ENCODE measurements at regions not wholly inside any gene's neighbourhood (a gene's known extent, or its start where the extent isn't known, plus 50 kb on each side); places are given as distances from the start of the nearest gene placed in this dataset.

GRCh38 chr4:38226170-38226569 is 266.0 kb downstream of the PTTG2 start:
- no peaks in the 10 kb centered on the region for H3K9me3 ChIP-seq (ENCODE audit: insufficient read depth, low read length)
- peaks cover 18% of the 10 kb centered on the region for H3K27me3 ChIP-seq (ENCODE audit: low read depth, low read length)
- no peak overlapping the region for H3K9ac ChIP-seq (ENCODE audit: low read length)
- no peak for TF ChIP-seq CTCF (IDR thresholded peaks at IDR 0.05; ENCODE audit: low read depth, low read length)
- TF ChIP-seq EZH2phosphoT487 (IDR thresholded peaks at IDR 0.05; ENCODE audit: low read depth): no peak
- no peaks in the 10 kb centered on the region for H4K20me1 ChIP-seq (ENCODE audit: insufficient read depth, low read length)
- no peak overlapping the region for H3K4me2 ChIP-seq (ENCODE audit: low read length)
- H3K36me3 ChIP-seq (replicated peaks; ENCODE audit: low read depth, low read length): no peaks in the 10 kb centered on the region
- H3K4me1 ChIP-seq (ENCODE audit: low read length): no peaks in the 10 kb centered on the region
- H3K79me2 ChIP-seq (ENCODE audit: low read length): no peaks in the 10 kb centered on the region
- no peak overlapping the region for H3K27ac ChIP-seq (ENCODE audit: low read length)
- H2AFZ ChIP-seq (ENCODE audit: low read depth, low read length): no peak overlapping the region
- H3K4me3 ChIP-seq (ENCODE audit: low read length): no peak overlapping the region

- no peak overlapping the region for H3K4me3 ChIP-seq (ENCODE audit: low read length)
Measured at GRCh38 chr4:38230121-38230801, 270.1 kb downstream of the PTTG2 start.

GRCh38 chr4:38230821-38231563 is 270.8 kb downstream of the PTTG2 start:
- Histone ChIP-seq H2AFZ (ENCODE audit: low read depth, low read length) (no peak overlapping the region), H3K4me3 (ENCODE audit: low read length) (no peak overlapping the region), H3K27me3 (ENCODE audit: low read depth, low read length) (peaks cover 25% of the 10 kb centered on the region), H3K9ac (ENCODE audit: low read length) (no peak overlapping the region), H3K4me2 (ENCODE audit: low read length) (no peak overlapping the region), H3K79me2 (ENCODE audit: low read length) (no peaks in the 10 kb centered on the region), H3K36me3 (replicated peaks; ENCODE audit: low read depth, low read length) (no peaks in the 10 kb centered on the region), H4K20me1 (ENCODE audit: insufficient read depth, low read length) (no peaks in the 10 kb centered on the region), H3K4me1 (ENCODE audit: low read length) (no peaks in the 10 kb centered on the region), H3K9me3 (ENCODE audit: insufficient read depth, low read length) (no peaks in the 10 kb centered on the region), H3K27ac (ENCODE audit: low read length) (no peak overlapping the region)
- TF ChIP-seq CTCF (IDR thresholded peaks at IDR 0.05; ENCODE audit: low read depth, low read length) (no peak), EZH2phosphoT487 (IDR thresholded peaks at IDR 0.05; ENCODE audit: low read depth) (no peak)

More at GRCh38 chr4:38230121-38230801, 270.1 kb downstream of the PTTG2 start:
- Histone ChIP-seq H3K4me1 (ENCODE audit: low read length) (no peaks in the 10 kb centered on the region), H3K9me3 (ENCODE audit: insufficient read depth, low read length) (no peaks in the 10 kb centered on the region), H4K20me1 (ENCODE audit: insufficient read depth, low read length) (no peaks in the 10 kb centered on the region), H3K4me2 (ENCODE audit: low read length) (no peak overlapping the region), H3K27ac (ENCODE audit: low read length) (no peak overlapping the region), H2AFZ (ENCODE audit: low read depth, low read length) (no peak overlapping the region), H3K79me2 (ENCODE audit: low read length) (no peaks in the 10 kb centered on the region), H3K27me3 (ENCODE audit: low read depth, low read length) (peaks cover 24% of the 10 kb centered on the region), H3K36me3 (replicated peaks; ENCODE audit: low read depth, low read length) (no peaks in the 10 kb centered on the region), H3K9ac (ENCODE audit: low read length) (no peak overlapping the region)
- TF ChIP-seq EZH2phosphoT487 (IDR thresholded peaks at IDR 0.05; ENCODE audit: low read depth) (no peak), CTCF (IDR thresholded peaks at IDR 0.05; ENCODE audit: low read depth, low read length) (no peak)

- Histone ChIP-seq H3K9ac (ENCODE audit: low read length) (no peak overlapping the region), H3K4me1 (ENCODE audit: low read length) (no peaks in the 10 kb centered on the region), H3K27me3 (ENCODE audit: low read depth, low read length) (peaks cover 24% of the 10 kb centered on the region), H3K9me3 (ENCODE audit: insufficient read depth, low read length) (no peaks in the 10 kb centered on the region), H3K4me3 (ENCODE audit: low read length) (no peak overlapping the region), H3K36me3 (replicated peaks; ENCODE audit: low read depth, low read length) (no peaks in the 10 kb centered on the region), H3K27ac (ENCODE audit: low read length) (no peak overlapping the region), H3K79me2 (ENCODE audit: low read length) (no peaks in the 10 kb centered on the region), H2AFZ (ENCODE audit: low read depth, low read length) (no peak overlapping the region), H3K4me2 (ENCODE audit: low read length) (no peak overlapping the region), H4K20me1 (ENCODE audit: insufficient read depth, low read length) (no peaks in the 10 kb centered on the region)
- TF ChIP-seq EZH2phosphoT487 (IDR thresholded peaks at IDR 0.05; ENCODE audit: low read depth) (no peak), CTCF (IDR thresholded peaks at IDR 0.05; ENCODE audit: low read depth, low read length) (no peak)
Measured at GRCh38 chr4:38231626-38232025, 271.4 kb downstream of the PTTG2 start.
